ENCODE measurements at regions not wholly inside any gene's neighbourhood (a gene's known extent, or its start where the extent isn't known, plus 50 kb on each side); places are given as distances from the start of the nearest gene placed in this dataset.

DNA sequence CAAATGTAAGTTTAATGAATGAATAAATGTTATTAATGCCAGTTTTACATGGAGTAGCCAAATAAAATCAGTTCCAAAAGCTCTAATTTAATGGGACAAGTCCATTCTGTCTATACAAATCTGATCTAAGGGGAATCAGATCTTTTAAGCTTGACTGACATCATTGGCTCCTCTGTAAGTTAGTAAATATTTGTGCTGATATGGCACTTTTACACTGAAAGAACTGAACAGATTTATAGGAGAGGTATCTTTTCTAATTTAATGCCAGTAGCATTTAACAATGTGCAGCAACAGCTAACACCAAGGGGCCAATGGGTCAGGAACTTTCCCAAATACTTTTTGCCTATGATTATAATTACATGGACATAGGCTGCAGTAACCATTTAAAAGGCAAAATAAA is 832.3 kb downstream of the PCDH17 start:
- H3K4me2 ChIP-seq (ENCODE audit: low read length) = no peak overlapping the region

DNA sequence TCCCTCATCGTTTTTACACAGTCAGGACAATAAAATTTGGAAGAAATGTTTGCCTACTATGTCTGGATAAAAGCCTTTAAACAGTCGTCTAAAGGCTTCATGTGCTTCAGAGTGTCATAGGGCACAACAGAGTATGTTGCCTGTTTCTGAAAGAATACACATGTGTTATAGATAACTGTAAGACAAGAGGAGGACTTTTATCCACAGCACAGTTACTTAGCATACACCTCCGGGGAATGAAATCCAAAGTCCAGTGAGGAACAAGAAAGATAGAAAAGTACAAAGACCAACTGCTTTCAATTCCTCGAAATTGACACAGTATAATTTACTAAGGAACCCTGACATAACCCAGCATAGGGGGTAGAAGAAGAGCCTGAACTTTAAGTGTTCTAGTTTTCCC is 835.6 kb downstream of the PCDH17 start:
- Histone ChIP-seq H3K4me3 (ENCODE audit: low read depth, low read length) (no peak overlapping the region), H3K27me3 (ENCODE audit: control insufficient read depth, insufficient read depth, low read length) (no peaks in the 10 kb centered on the region), H3K4me2 (ENCODE audit: low read length) (no peak overlapping the region), H3K9me3 (ENCODE audit: control insufficient read depth, low read length) (no peaks in the 10 kb centered on the region), H3K27ac (no peak overlapping the region), H3K36me3 (ENCODE audit: control insufficient read depth, insufficient read depth, low read length) (no peaks in the 10 kb centered on the region), H3K4me1 (no peaks in the 10 kb centered on the region), H2AFZ (no peak overlapping the region), H3K9ac (no peak overlapping the region), H3K79me2 (no peaks in the 10 kb centered on the region)
- TF ChIP-seq, protein P1, sequence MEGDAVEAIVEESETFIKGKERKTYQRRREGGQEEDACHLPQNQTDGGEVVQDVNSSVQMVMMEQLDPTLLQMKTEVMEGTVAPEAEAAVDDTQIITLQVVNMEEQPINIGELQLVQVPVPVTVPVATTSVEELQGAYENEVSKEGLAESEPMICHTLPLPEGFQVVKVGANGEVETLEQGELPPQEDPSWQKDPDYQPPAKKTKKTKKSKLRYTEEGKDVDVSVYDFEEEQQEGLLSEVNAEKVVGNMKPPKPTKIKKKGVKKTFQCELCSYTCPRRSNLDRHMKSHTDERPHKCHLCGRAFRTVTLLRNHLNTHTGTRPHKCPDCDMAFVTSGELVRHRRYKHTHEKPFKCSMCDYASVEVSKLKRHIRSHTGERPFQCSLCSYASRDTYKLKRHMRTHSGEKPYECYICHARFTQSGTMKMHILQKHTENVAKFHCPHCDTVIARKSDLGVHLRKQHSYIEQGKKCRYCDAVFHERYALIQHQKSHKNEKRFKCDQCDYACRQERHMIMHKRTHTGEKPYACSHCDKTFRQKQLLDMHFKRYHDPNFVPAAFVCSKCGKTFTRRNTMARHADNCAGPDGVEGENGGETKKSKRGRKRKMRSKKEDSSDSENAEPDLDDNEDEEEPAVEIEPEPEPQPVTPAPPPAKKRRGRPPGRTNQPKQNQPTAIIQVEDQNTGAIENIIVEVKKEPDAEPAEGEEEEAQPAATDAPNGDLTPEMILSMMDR (IDR thresholded peaks at IDR 0.05) = no peak

More for the DNA sequence above, 832.3 kb downstream of the PCDH17 start:
- no peaks in the 10 kb centered on the region for H3K9me3 ChIP-seq (ENCODE audit: control insufficient read depth, low read length)
- no peak overlapping the region for H2AFZ ChIP-seq
- no peak overlapping the region for H3K4me3 ChIP-seq (ENCODE audit: low read depth, low read length)
- H3K27me3 ChIP-seq (ENCODE audit: control insufficient read depth, insufficient read depth, low read length) = no peaks in the 10 kb centered on the region
- no peak overlapping the region for H3K27ac ChIP-seq
- TF ChIP-seq, protein P1 (IDR thresholded peaks at IDR 0.05) = no peak
- H3K4me1 ChIP-seq = no peaks in the 10 kb centered on the region
- no peak overlapping the region for H3K9ac ChIP-seq
- no peaks in the 10 kb centered on the region for H3K36me3 ChIP-seq (ENCODE audit: control insufficient read depth, insufficient read depth, low read length)
- no peaks in the 10 kb centered on the region for H3K79me2 ChIP-seq

DNA sequence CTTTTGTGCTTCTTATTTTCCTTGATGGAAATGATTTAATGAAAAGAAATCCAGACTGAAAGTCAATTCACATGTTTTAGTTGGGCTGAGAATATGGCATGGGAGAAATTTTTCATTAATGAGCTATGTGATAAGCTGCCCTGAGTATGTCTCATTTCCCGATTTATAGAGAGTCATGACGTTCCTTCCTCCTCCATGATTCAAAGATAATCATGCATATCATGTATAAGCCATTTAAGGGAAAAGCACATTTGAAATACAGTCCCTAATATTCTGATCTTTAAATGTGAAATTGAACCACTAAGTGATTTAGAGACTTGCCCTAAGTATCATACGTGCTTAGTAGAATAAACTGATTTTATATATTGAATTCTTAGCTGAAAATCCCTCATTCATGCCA is 840.9 kb downstream of the PCDH17 start:
- TF ChIP-seq, protein P1 (IDR thresholded peaks at IDR 0.05) = no peak
- H3K4me1 ChIP-seq = no peaks in the 10 kb centered on the region
- no peak overlapping the region for H3K4me3 ChIP-seq (ENCODE audit: low read depth, low read length)
- no peaks in the 10 kb centered on the region for H3K36me3 ChIP-seq (ENCODE audit: control insufficient read depth, insufficient read depth, low read length)
- no peak overlapping the region for H3K4me2 ChIP-seq (ENCODE audit: low read length)
- no peak overlapping the region for H3K27ac ChIP-seq
- H2AFZ ChIP-seq = no peak overlapping the region
- no peak overlapping the region for H3K9ac ChIP-seq
- no peaks in the 10 kb centered on the region for H3K9me3 ChIP-seq (ENCODE audit: control insufficient read depth, low read length)
- H3K79me2 ChIP-seq = no peaks in the 10 kb centered on the region
- H3K27me3 ChIP-seq (ENCODE audit: control insufficient read depth, insufficient read depth, low read length) = no peaks in the 10 kb centered on the region

DNA sequence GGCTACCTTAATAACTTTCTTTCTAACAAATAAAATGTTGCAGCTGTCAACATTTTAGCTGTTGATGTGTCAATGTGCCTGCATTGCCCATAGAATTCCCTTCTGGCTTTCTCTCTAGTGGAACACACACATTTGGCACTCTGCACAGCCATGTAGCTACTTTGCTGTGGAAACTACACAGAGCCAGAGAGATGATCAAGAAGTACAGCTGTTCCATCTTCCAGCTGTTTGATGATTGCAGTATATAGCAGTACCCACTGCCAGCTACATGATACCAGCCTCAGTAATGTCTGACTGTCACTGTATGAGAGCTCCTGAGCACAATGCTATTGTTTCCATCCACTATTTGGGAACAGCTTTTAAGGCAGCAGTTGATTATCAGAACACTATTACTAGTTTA is 843.0 kb downstream of the PCDH17 start:
- H3K4me3 ChIP-seq (ENCODE audit: low read depth, low read length) = no peak overlapping the region
- no peaks in the 10 kb centered on the region for H3K9me3 ChIP-seq (ENCODE audit: control insufficient read depth, low read length)
- H3K27ac ChIP-seq = no peak overlapping the region
- H3K36me3 ChIP-seq (ENCODE audit: control insufficient read depth, insufficient read depth, low read length) = no peaks in the 10 kb centered on the region
- TF ChIP-seq, protein P1 (IDR thresholded peaks at IDR 0.05) = no peak
- no peak overlapping the region for H3K4me2 ChIP-seq (ENCODE audit: low read length)
- no peaks in the 10 kb centered on the region for H3K27me3 ChIP-seq (ENCODE audit: control insufficient read depth, insufficient read depth, low read length)
- H3K9ac ChIP-seq = no peak overlapping the region
- H3K79me2 ChIP-seq = no peaks in the 10 kb centered on the region
- no peak overlapping the region for H2AFZ ChIP-seq
- H3K4me1 ChIP-seq = no peaks in the 10 kb centered on the region

DNA sequence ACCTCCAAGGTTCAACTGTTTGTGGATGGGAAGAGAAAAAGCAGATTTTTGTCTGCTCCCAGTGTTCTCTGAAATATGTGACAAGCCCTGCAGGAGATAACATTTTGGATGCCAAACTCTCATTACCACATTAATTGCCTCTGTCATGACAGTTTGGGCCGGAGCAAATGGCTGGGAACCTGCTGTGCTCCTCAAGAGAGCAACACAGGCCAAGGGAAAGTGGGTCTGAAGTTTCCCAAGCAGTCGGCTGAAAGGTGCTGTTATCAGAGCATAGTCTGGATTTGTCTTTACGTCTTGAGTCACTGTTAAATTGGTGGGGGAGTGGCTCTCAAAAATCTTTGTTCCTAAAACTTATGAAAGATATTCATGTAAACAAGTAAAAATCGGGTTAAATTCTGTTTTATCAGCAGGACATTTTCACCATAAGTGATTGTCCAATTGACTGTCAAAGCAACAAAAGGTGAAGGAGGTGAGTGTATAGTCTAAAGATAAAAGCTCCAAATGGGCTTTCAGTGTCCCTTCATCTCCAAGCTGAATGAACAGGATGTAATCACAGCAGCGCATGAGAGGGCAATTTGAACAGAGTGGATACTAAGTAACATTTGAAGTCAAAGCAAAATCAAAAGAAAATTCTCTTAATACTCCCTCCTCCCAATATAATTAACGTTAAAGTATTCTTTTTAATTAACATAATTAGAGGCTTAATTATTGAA is 844.8 kb downstream of the PCDH17 start:
- no peak overlapping the region for H3K4me3 ChIP-seq (ENCODE audit: low read depth, low read length)
- H2AFZ ChIP-seq = no peak overlapping the region
- H3K9ac ChIP-seq = no peak overlapping the region
- H3K79me2 ChIP-seq = no peaks in the 10 kb centered on the region
- no peaks in the 10 kb centered on the region for H3K27me3 ChIP-seq (ENCODE audit: control insufficient read depth, insufficient read depth, low read length)
- H3K27ac ChIP-seq = no peak overlapping the region
- TF ChIP-seq, protein P1 (IDR thresholded peaks at IDR 0.05) = no peak
- H3K9me3 ChIP-seq (ENCODE audit: control insufficient read depth, low read length) = no peaks in the 10 kb centered on the region
- no peaks in the 10 kb centered on the region for H3K36me3 ChIP-seq (ENCODE audit: control insufficient read depth, insufficient read depth, low read length)
- H3K4me1 ChIP-seq = no peaks in the 10 kb centered on the region
- no peak overlapping the region for H3K4me2 ChIP-seq (ENCODE audit: low read length)
